WTC11 (cell line): ENCODE measurements at regions not wholly inside any gene's neighbourhood (a gene's known extent, or its start where the extent isn't known, plus 50 kb on each side); places are given as distances from the start of the nearest gene placed in this dataset.

Source experiments
- ATAC-seq: fragments of 200-7000 bp; cut with Tn5 transposase; 2 replicates; pipeline ENCODE4 v1.10.0; 2021; ENCODE audit warnings: mild to moderate bottlenecking, moderate library complexity
- CTCF ChIA-PET: fragments of 300-600 bp; sonication (Branson Sonifier 250); formaldehyde crosslinking; loops from one replicate; lab custom pipeline; 2021; ENCODE audit warnings: antibody characterized with exemption; lab: Charles Lee
- POLR2A ChIA-PET: fragments of 350-600 bp; sonication (Branson Sonifier 250); formaldehyde crosslinking; loops from one replicate; lab custom pipeline; 2021; ENCODE audit warnings: antibody characterized with exemption; lab: Charles Lee
- DNase-seq: peaks from one replicate; pipeline ENCODE4 v3.0.0; 2021; ENCODE audit warnings: low spot score
- H3K27ac Mint-ChIP-seq: 2 replicates; pipeline ENCODE4 v1.8.0; 2021; ENCODE audit warnings: mixed read lengths
- H3K27me3 Mint-ChIP-seq: 2 replicates; pipeline ENCODE4 v1.8.0; 2021; ENCODE audit warnings: low read depth, mild to moderate bottlenecking, moderate library complexity, mixed read lengths
- H3K36me3 Mint-ChIP-seq: 2 replicates; pipeline ENCODE4 v1.8.0; 2021; ENCODE audit warnings: mixed read lengths
- H3K4me1 Mint-ChIP-seq: 2 replicates; pipeline ENCODE4 v1.8.0; 2022; ENCODE audit warnings: mixed read lengths
- H3K4me3 Mint-ChIP-seq: 2 replicates; pipeline ENCODE4 v1.8.0; 2021; ENCODE audit warnings: mild to moderate bottlenecking, moderate library complexity, mixed read lengths
- H3K9me3 Mint-ChIP-seq: 2 replicates; pipeline ENCODE4 v1.8.0; 2021; ENCODE audit warnings: mixed read lengths
- ESRRA ChIP-seq: sonication (generic); formaldehyde crosslinking; IDR thresholded peaks from 2 replicates; pipeline ENCODE4 v1.8.1; 2022; ENCODE audit warnings: mild to moderate bottlenecking, missing genetic modification reagents, borderline replicate concordance
- ETV6 ChIP-seq: sonication (generic); formaldehyde crosslinking; IDR thresholded peaks from 2 replicates; pipeline ENCODE4 v1.8.1; 2022; ENCODE audit warnings: mild to moderate bottlenecking, missing genetic modification reagents
- FOXP1 ChIP-seq: sonication (generic); formaldehyde crosslinking; IDR thresholded peaks from 2 replicates; pipeline ENCODE4 v1.8.0; 2022; ENCODE audit warnings: missing genetic modification reagents, mild to moderate bottlenecking, moderate library complexity, borderline replicate concordance
- GRHL2 ChIP-seq: fragments of 250-450 bp; sonication (Bioruptor Pico); IDR thresholded peaks from 2 replicates; pipeline ENCODE4 v1.8.0; 2022; ENCODE audit warnings: mild to moderate bottlenecking, moderate library complexity; ENCODE audit not compliant: insufficient replicate concordance, severe bottlenecking
- GTF2I ChIP-seq: fragments of 250-450 bp; sonication (Bioruptor Pico); conservative IDR thresholded peaks from 2 replicates; pipeline ENCODE4 v1.4.0; 2021; ENCODE audit warnings: mild to moderate bottlenecking
- HMGA2 ChIP-seq: fragments of 250-450 bp; sonication (Bioruptor Pico); IDR thresholded peaks from 2 replicates; pipeline ENCODE4 v1.4.0; 2021; ENCODE audit warnings: mild to moderate bottlenecking, moderate library complexity
- MYBL2 ChIP-seq: sonication (generic); formaldehyde crosslinking; IDR thresholded peaks from 2 replicates; pipeline ENCODE4 v1.8.1; 2023; ENCODE audit warnings: mild to moderate bottlenecking, moderate library complexity, missing genetic modification reagents
- NFYB ChIP-seq: sonication (generic); formaldehyde crosslinking; conservative IDR thresholded peaks from 2 replicates; pipeline ENCODE4 v1.8.0; 2022; ENCODE audit warnings: low read depth, missing genetic modification reagents
- NR1H2 ChIP-seq: sonication (generic); formaldehyde crosslinking; IDR thresholded peaks from 2 replicates; pipeline ENCODE4 v1.9.0; 2021; ENCODE audit warnings: mild to moderate bottlenecking, moderate library complexity, missing genetic modification reagents
- OVOL2 ChIP-seq: fragments of 250-450 bp; sonication (Bioruptor Pico); IDR thresholded peaks from 2 replicates; pipeline ENCODE4 v1.9.0; 2021; ENCODE audit warnings: mild to moderate bottlenecking, borderline replicate concordance
- PRRX2 ChIP-seq: fragments of 250-450 bp; sonication (Bioruptor Pico); IDR thresholded peaks from 2 replicates; pipeline ENCODE4 v1.8.0; 2021; ENCODE audit warnings: mild to moderate bottlenecking
- RORB ChIP-seq: fragments of 250-450 bp; sonication (Bioruptor Pico); IDR thresholded peaks from 2 replicates; pipeline ENCODE4 v1.9.0; 2021; ENCODE audit warnings: mild to moderate bottlenecking
- SMAD4 ChIP-seq: sonication (generic); formaldehyde crosslinking; IDR thresholded peaks from 2 replicates; pipeline ENCODE4 v1.8.0; 2022; ENCODE audit warnings: mild to moderate bottlenecking, missing genetic modification reagents
- SOX15 ChIP-seq: fragments of 250-450 bp; sonication (Bioruptor Pico); IDR thresholded peaks from 2 replicates; pipeline ENCODE4 v1.9.0; 2021; ENCODE audit warnings: mild to moderate bottlenecking
- TEAD1 ChIP-seq: sonication (generic); formaldehyde crosslinking; IDR thresholded peaks from 2 replicates; pipeline ENCODE4 v1.8.0; 2022; ENCODE audit warnings: mild to moderate bottlenecking, missing genetic modification reagents
- TF ChIP-seq, protein P1 (sequence below): sonication (generic); formaldehyde crosslinking; IDR thresholded peaks from 2 replicates; pipeline ENCODE4 v1.8.1; 2023; ENCODE audit warnings: mild to moderate bottlenecking, missing genetic modification reagents, moderate library complexity
- TF ChIP-seq, protein P2 (sequence below): fragments of 250-450 bp; sonication (Bioruptor Pico); IDR thresholded peaks from 2 replicates; pipeline ENCODE4 v2.1.2; 2022; ENCODE audit warnings: mild to moderate bottlenecking, moderate library complexity
- TF ChIP-seq, protein P3 (sequence below): sonication (generic); formaldehyde crosslinking; IDR thresholded peaks from 2 replicates; pipeline ENCODE4 v1.8.1; 2022; ENCODE audit warnings: mild to moderate bottlenecking, moderate library complexity, missing genetic modification reagents
- TF ChIP-seq, protein P4 (sequence below): sonication (generic); formaldehyde crosslinking; IDR thresholded peaks from 2 replicates; pipeline ENCODE4 v1.8.0; 2022; ENCODE audit warnings: mild to moderate bottlenecking, missing genetic modification reagents

- TF ChIP-seq FOXP1, result peak; percentile 71; the same call in 1 of the 2 replicates
- TF ChIP-seq ETV6 (CRISPR knock-in tag), result peak; percentile 77; the same call in 1 of the 2 replicates
These were observed 428.4 kb downstream of the MN1 start (continued) for GRCh38 chr22:27372969-27373670.

GRCh38 chr22:27377501-27378295 lies 423.9 kb downstream of the MN1 start:
- CTCF ChIA-PET, result no interaction called here
- no peak for ATAC-seq
- no peak for DNase-seq
- H3K9me3 Mint-ChIP-seq, result peaks cover 4% of the 10 kb centered on the region; the same call in 1 of the 2 replicates
- TF ChIP-seq, protein P1, sequence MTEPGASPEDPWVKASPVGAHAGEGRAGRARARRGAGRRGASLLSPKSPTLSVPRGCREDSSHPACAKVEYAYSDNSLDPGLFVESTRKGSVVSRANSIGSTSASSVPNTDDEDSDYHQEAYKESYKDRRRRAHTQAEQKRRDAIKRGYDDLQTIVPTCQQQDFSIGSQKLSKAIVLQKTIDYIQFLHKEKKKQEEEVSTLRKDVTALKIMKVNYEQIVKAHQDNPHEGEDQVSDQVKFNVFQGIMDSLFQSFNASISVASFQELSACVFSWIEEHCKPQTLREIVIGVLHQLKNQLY (CRISPR knock-in tag), result no peak
- no peak for TF ChIP-seq SMAD4
- TF ChIP-seq OVOL2 (CRISPR knock-in tag), result no peak
- no peak for TF ChIP-seq RORB (CRISPR knock-in tag)
- TF ChIP-seq SOX15 (CRISPR knock-in tag), result no peak
- no peak for TF ChIP-seq GTF2I (CRISPR knock-in tag)
- TF ChIP-seq MYBL2 (CRISPR knock-in tag), result no peak
- no peak for TF ChIP-seq NR1H2 (CRISPR knock-in tag)
- no peak for TF ChIP-seq NFYB (CRISPR knock-in tag)
- TF ChIP-seq, protein P2, sequence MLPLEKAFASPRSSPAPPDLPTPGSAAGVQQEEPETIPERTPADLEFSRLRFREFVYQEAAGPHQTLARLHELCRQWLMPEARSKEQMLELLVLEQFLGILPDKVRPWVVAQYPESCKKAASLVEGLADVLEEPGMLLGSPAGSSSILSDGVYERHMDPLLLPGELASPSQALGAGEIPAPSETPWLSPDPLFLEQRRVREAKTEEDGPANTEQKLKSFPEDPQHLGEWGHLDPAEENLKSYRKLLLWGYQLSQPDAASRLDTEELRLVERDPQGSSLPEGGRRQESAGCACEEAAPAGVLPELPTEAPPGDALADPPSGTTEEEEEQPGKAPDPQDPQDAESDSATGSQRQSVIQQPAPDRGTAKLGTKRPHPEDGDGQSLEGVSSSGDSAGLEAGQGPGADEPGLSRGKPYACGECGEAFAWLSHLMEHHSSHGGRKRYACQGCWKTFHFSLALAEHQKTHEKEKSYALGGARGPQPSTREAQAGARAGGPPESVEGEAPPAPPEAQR, result no peak
- TF ChIP-seq HMGA2 (CRISPR knock-in tag), result no peak
- TF ChIP-seq, protein P3, sequence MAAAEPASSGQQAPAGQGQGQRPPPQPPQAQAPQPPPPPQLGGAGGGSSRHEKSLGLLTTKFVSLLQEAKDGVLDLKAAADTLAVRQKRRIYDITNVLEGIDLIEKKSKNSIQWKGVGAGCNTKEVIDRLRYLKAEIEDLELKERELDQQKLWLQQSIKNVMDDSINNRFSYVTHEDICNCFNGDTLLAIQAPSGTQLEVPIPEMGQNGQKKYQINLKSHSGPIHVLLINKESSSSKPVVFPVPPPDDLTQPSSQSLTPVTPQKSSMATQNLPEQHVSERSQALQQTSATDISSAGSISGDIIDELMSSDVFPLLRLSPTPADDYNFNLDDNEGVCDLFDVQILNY (CRISPR knock-in tag), result no peak
- TF ChIP-seq GRHL2 (CRISPR knock-in tag), result no peak
- TF ChIP-seq, protein P4, sequence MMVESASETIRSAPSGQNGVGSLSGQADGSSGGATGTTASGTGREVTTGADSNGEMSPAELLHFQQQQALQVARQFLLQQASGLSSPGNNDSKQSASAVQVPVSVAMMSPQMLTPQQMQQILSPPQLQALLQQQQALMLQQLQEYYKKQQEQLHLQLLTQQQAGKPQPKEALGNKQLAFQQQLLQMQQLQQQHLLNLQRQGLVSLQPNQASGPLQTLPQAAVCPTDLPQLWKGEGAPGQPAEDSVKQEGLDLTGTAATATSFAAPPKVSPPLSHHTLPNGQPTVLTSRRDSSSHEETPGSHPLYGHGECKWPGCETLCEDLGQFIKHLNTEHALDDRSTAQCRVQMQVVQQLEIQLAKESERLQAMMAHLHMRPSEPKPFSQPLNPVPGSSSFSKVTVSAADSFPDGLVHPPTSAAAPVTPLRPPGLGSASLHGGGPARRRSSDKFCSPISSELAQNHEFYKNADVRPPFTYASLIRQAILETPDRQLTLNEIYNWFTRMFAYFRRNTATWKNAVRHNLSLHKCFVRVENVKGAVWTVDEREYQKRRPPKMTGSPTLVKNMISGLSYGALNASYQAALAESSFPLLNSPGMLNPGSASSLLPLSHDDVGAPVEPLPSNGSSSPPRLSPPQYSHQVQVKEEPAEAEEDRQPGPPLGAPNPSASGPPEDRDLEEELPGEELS (CRISPR knock-in tag), result no peak
- no peak for TF ChIP-seq TEAD1 (CRISPR knock-in tag)
- no peak for TF ChIP-seq PRRX2 (CRISPR knock-in tag)
- TF ChIP-seq ESRRA (CRISPR knock-in tag), result no peak
- TF ChIP-seq, all 79 proteins: peak for 0
- POLR2A ChIA-PET, result no interaction called here
- Mint-ChIP-seq H3K4me1 (peaks cover 27% of the 10 kb centered on the region), H3K36me3 (no peaks in the 10 kb centered on the region), H3K27ac (no peak overlapping the region), H3K27me3 (no peaks in the 10 kb centered on the region), H3K4me3 (no peak overlapping the region)
